Endothelial cell of umbilical vein (primary cell): ENCODE measurements at regions not wholly inside any gene's neighbourhood (a gene's known extent, or its start where the extent isn't known, plus 50 kb on each side); places are given as distances from the start of the nearest gene placed in this dataset.
"Not testable (repeated sequence)": the region's sequence is repeated elsewhere in the genome, so short reads cannot be mapped to it uniquely, and the experiment has no call there.

Source experiments
- BruUV-seq: library from RNA; stranded (reverse); fragments of 400-500 nt; replicated peaks from 2 replicates; lab custom pipeline; 2021; lab: Mats Ljungman, UMichigan
- CTCF ChIA-PET: fragments of 300-600, 350-600 bp; sonication (Branson Sonifier 250); formaldehyde crosslinking; loops from one replicate; lab custom pipeline; 2021; ENCODE audit warnings: antibody characterized with exemption, inconsistent platforms; lab: Charles Lee
- POLR2A ChIA-PET: fragments of 300-600, 350-600 bp; sonication (Branson Sonifier 250); formaldehyde crosslinking; loops from one replicate; lab custom pipeline; 2021; ENCODE audit warnings: antibody characterized with exemption, inconsistent platforms; lab: Charles Lee
- DNase-seq: peaks from one replicate; pipeline ENCODE4 v3.0.0-alpha.2; 2011; ENCODE audit warnings: low read depth, low spot score
- FAIRE-seq: peaks from 2 replicates; lab custom pipeline; 2011; peaks lifted over from hg19 to GRCh38; lab: Jason Lieb, UNC
- H2AFZ ChIP-seq: 2 replicates; pipeline ENCODE4 v1.6.0; 2012; ENCODE audit warnings: low read depth, low read length, control low read depth, inconsistent platforms
- H3K27ac ChIP-seq: 2 replicates; pipeline ENCODE4 v1.5.1; 2011; ENCODE audit warnings: low read depth, mild to moderate bottlenecking, control low read depth, low read length, moderate library complexity; ENCODE audit not compliant: insufficient read depth
- H3K27me3 ChIP-seq, 2 experiments: 2 replicates each; pipeline versions ENCODE4 v1.6.0 to v1.6.1; 2011; ENCODE audit warnings: low read length in 2 of 2, mixed read lengths in 1 of 2; ENCODE audit not compliant: control insufficient read depth in 2 of 2, insufficient read depth in 2 of 2
- H3K36me3 ChIP-seq, 2 experiments: 2 replicates in 1 of 2; 3 replicates in 1 of 2; pipeline ENCODE4 v1.5.1; 2011; ENCODE audit warnings: low read length in 2 of 2, mild to moderate bottlenecking in 1 of 2, moderate library complexity in 1 of 2; ENCODE audit not compliant: control insufficient read depth in 2 of 2, insufficient read depth in 2 of 2; ENCODE audit errors: extremely low read depth in 1 of 2
- H3K4me1 ChIP-seq: 3 replicates; pipeline ENCODE4 v1.5.1; 2011; ENCODE audit warnings: mild to moderate bottlenecking, low read length; ENCODE audit not compliant: control insufficient read depth, insufficient read depth; ENCODE audit errors: extremely low read depth
- H3K4me2 ChIP-seq: 2 replicates; pipeline ENCODE4 v1.6.1; 2011; ENCODE audit warnings: low read length, control low read depth, mixed read lengths; ENCODE audit not compliant: insufficient read depth
- H3K4me3 ChIP-seq, 3 experiments: fragments of 200-600 bp in 1 of 3; sonication (generic), shearing (Covaris generic) in 1 of 3; replicated peaks in 1 of 3; 2 replicates each; pipeline ENCODE4 v1.5.1; 2011 to 2016; ENCODE audit warnings: control low read depth in 3 of 3, low read length in 3 of 3, mild to moderate bottlenecking in 2 of 3, inconsistent platforms in 1 of 3, low read depth in 1 of 3, moderate library complexity in 1 of 3; ENCODE audit not compliant: insufficient read depth in 1 of 3
- H3K79me2 ChIP-seq: 2 replicates; pipeline ENCODE4 v1.6.0; 2012; ENCODE audit warnings: low read length, inconsistent platforms; ENCODE audit not compliant: control insufficient read depth, insufficient read depth
- H3K9ac ChIP-seq: replicated peaks from 2 replicates; pipeline ENCODE3; 2011; ENCODE audit warnings: low read length, control low read depth; ENCODE audit not compliant: insufficient read depth; ENCODE audit errors: extremely low read depth
- H3K9me1 ChIP-seq: replicated peaks from 3 replicates; pipeline ENCODE4 v1.6.0; 2011; ENCODE audit warnings: mild to moderate bottlenecking, low read length; ENCODE audit not compliant: control insufficient read depth, insufficient read depth; ENCODE audit errors: extremely low read depth
- H3K9me3 ChIP-seq: replicated peaks from 2 replicates; pipeline ENCODE4 v1.5.1; 2012; ENCODE audit warnings: low read length, inconsistent platforms; ENCODE audit not compliant: control insufficient read depth, insufficient read depth
- H4K20me1 ChIP-seq: replicated peaks from 2 replicates; pipeline ENCODE3; 2011; ENCODE audit warnings: mild to moderate bottlenecking, low read length; ENCODE audit not compliant: control insufficient read depth, insufficient read depth; ENCODE audit errors: extremely low read depth
- EZH2 ChIP-seq: IDR thresholded peaks from 2 replicates; pipeline ENCODE4 v1.6.1; 2012; ENCODE audit warnings: borderline replicate concordance, low read depth, mild to moderate bottlenecking, moderate library complexity, low read length, inconsistent platforms; ENCODE audit not compliant: severe bottlenecking
- FOS ChIP-seq: IDR thresholded peaks from 2 replicates; pipeline ENCODE4 v1.6.1; 2011; ENCODE audit warnings: mild to moderate bottlenecking, low read length, moderate library complexity, borderline replicate concordance; ENCODE audit not compliant: insufficient read depth
- GATA2 ChIP-seq: IDR thresholded peaks from 2 replicates; pipeline ENCODE4 v1.7.0; 2011; ENCODE audit warnings: low read depth, mild to moderate bottlenecking, moderate library complexity, mixed read lengths, low read length; ENCODE audit not compliant: insufficient read length, insufficient read depth
- JUN ChIP-seq: IDR thresholded peaks from 2 replicates; pipeline ENCODE4 v1.6.1; 2011; ENCODE audit warnings: borderline replicate concordance, low read depth; ENCODE audit not compliant: insufficient read length, insufficient read depth
- MYC ChIP-seq: IDR thresholded peaks from one replicate; pipeline ENCODE4 v1.6.1; 2011; ENCODE audit warnings: mild to moderate bottlenecking, low read depth, low read length
- POLR2A ChIP-seq: IDR thresholded peaks from 2 replicates; pipeline ENCODE4 v1.6.1; 2012; ENCODE audit warnings: low read depth, mild to moderate bottlenecking, control low read depth, low read length
- POLR2AphosphoS5 ChIP-seq: IDR thresholded peaks from 2 replicates; pipeline ENCODE4 v1.6.1; 2012; ENCODE audit warnings: low read depth, mild to moderate bottlenecking, control low read depth, low read length, moderate library complexity; ENCODE audit not compliant: insufficient read depth
- dilution Hi-C: fragments of 300-500 bp; cut with MboI; formaldehyde crosslinking; loops from one replicate; pipeline ENCODE4 v1.15.0; 2019; ENCODE audit warnings: low sequenced_read_pairs; ENCODE audit not compliant: extremely low pct_ligation_motif_present
- intact Hi-C: fragments of 100-400 bp; cut with micrococcal nuclease; formaldehyde crosslinking; loops from one replicate; pipeline ENCODE4 v1.10.0; 2022
- TF ChIP-seq, protein P1 (sequence below), 2 donors: IDR thresholded peaks; 1 replicate in 1 of 2; 2 replicates in 1 of 2; pipeline ENCODE4 v1.5.1; 2011; ENCODE audit warnings: low read length in 2 of 2, mild to moderate bottlenecking in 2 of 2, moderate library complexity in 2 of 2, control low read depth in 1 of 2, inconsistent platforms in 1 of 2, low read depth in 1 of 2; ENCODE audit not compliant: insufficient read depth in 1 of 2; ENCODE audit errors: extremely low read depth in 1 of 2
- TF ChIP-seq, protein P2 (sequence below): IDR thresholded peaks from 2 replicates; pipeline ENCODE4 v1.6.1; 2011; ENCODE audit not compliant: insufficient read depth, insufficient read length

GRCh38 chr3:40940651-40941050 is 258.7 kb upstream of the CTNNB1 start:
- DNase-seq = no peak
- H3K9ac ChIP-seq = no peak overlapping the region
- POLR2A ChIA-PET = no interaction called here
- dilution Hi-C loops (no loop called here), intact Hi-C loops (no loop called here)
- no peak overlapping the region for H3K4me3 ChIP-seq
- H3K9me1 ChIP-seq = no peaks in the 10 kb centered on the region
- CTCF ChIA-PET = no interaction called here
- no peaks in the 10 kb centered on the region for H3K4me1 ChIP-seq
- FAIRE-seq = no peak
- TF ChIP-seq EZH2 (no peak), POLR2A (no peak), FOS (no peak), MYC (no peak), GATA2 (no peak), POLR2AphosphoS5 (no peak), JUN (no peak)
- TF ChIP-seq, protein P1, sequence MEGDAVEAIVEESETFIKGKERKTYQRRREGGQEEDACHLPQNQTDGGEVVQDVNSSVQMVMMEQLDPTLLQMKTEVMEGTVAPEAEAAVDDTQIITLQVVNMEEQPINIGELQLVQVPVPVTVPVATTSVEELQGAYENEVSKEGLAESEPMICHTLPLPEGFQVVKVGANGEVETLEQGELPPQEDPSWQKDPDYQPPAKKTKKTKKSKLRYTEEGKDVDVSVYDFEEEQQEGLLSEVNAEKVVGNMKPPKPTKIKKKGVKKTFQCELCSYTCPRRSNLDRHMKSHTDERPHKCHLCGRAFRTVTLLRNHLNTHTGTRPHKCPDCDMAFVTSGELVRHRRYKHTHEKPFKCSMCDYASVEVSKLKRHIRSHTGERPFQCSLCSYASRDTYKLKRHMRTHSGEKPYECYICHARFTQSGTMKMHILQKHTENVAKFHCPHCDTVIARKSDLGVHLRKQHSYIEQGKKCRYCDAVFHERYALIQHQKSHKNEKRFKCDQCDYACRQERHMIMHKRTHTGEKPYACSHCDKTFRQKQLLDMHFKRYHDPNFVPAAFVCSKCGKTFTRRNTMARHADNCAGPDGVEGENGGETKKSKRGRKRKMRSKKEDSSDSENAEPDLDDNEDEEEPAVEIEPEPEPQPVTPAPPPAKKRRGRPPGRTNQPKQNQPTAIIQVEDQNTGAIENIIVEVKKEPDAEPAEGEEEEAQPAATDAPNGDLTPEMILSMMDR (IDR thresholded peaks at IDR 0.05; ENCODE audit: extremely low read depth in 1 of 2, insufficient read depth in 1 of 2, low read depth in 1 of 2, low read length in 2 of 2) = no peak
- TF ChIP-seq, protein P2, sequence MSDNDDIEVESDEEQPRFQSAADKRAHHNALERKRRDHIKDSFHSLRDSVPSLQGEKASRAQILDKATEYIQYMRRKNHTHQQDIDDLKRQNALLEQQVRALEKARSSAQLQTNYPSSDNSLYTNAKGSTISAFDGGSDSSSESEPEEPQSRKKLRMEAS = no peak
- H4K20me1 ChIP-seq = no peaks in the 10 kb centered on the region
- no peak overlapping the region for H3K27ac ChIP-seq
- H3K4me2 ChIP-seq = no peak overlapping the region
- BruUV-seq = no TSS peak
- H3K9me3 ChIP-seq = no peaks in the 10 kb centered on the region
- H3K79me2 ChIP-seq = no peaks in the 10 kb centered on the region
- no peaks in the 10 kb centered on the region for H3K27me3 ChIP-seq
- H3K36me3 ChIP-seq = no peaks in the 10 kb centered on the region
- no peak overlapping the region for H2AFZ ChIP-seq

GRCh38 chr3:40947022-40947421 is 252.3 kb upstream of the CTNNB1 start:
- dilution Hi-C loops = not testable (repeated sequence)

GRCh38 chr3:40949347-40949746 is 250.0 kb upstream of the CTNNB1 start:
- H3K9me1 ChIP-seq, POLR2A ChIA-PET, H3K27ac ChIP-seq, BruUV-seq, dilution Hi-C loops, DNase-seq, CTCF ChIA-PET, H3K36me3 ChIP-seq, H3K79me2 ChIP-seq, H3K27me3 ChIP-seq, H3K9me3 ChIP-seq, H4K20me1 ChIP-seq, H3K9ac ChIP-seq, H3K4me3 ChIP-seq, H3K4me2 ChIP-seq, H2AFZ ChIP-seq, FAIRE-seq, H3K4me1 ChIP-seq, intact Hi-C loops: not testable (repeated sequence)

More at GRCh38 chr3:40947022-40947421, 252.3 kb upstream of the CTNNB1 start:
- POLR2A ChIA-PET, intact Hi-C loops, H3K9me3 ChIP-seq, H3K27ac ChIP-seq, FAIRE-seq, H3K4me1 ChIP-seq, H3K9ac ChIP-seq, H3K9me1 ChIP-seq, H2AFZ ChIP-seq, H3K4me3 ChIP-seq, H3K79me2 ChIP-seq, H3K27me3 ChIP-seq, CTCF ChIA-PET, H3K4me2 ChIP-seq, H4K20me1 ChIP-seq, H3K36me3 ChIP-seq, BruUV-seq, DNase-seq: not testable (repeated sequence)
